ENCODE measurements at regions not wholly inside any gene's neighbourhood (a gene's known extent, or its start where the extent isn't known, plus 50 kb on each side); places are given as distances from the start of the nearest gene placed in this dataset.

DNA sequence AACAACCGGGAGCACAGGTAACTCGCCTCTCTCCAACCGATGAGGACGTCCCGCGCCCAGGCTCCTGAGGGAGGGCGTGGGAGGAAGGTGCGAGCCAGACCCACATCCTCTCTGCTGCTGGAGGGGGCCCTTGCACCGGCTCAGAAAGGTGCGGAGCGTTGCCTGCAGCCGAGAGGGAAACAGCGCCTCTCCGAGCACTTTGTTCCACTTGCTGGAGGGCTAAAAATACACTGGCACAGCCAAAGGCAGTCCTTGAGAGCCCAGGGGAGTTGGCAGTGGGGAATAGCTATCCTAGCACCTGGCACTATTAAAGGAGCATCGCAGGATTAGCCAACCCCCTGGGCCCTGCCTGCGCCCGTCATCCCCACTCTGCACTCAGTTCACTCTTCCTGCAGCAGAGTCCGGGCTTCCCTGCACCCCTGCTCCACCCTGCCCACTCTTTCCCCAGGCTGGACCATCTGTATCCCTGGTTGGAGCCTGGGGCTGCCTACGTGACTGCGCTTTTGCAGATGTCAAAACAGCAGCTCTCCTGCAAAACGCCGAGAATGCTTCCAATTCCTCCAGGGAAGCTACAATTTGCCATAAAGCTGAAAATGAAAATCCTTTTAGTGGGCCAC lies 108.9 kb downstream of the SNX5 start:
- peaks cover 53% of the 10 kb centered on the region for H3K4me1 ChIP-seq (ENCODE audit: control insufficient read depth, insufficient read depth, low read length)
- no peak overlapping the region for H3K4me3 ChIP-seq (ENCODE audit: low read length)
- H3K9me3 ChIP-seq (ENCODE audit: control insufficient read depth, insufficient read depth, low read length), result no peaks in the 10 kb centered on the region
- TF ChIP-seq, protein P1, sequence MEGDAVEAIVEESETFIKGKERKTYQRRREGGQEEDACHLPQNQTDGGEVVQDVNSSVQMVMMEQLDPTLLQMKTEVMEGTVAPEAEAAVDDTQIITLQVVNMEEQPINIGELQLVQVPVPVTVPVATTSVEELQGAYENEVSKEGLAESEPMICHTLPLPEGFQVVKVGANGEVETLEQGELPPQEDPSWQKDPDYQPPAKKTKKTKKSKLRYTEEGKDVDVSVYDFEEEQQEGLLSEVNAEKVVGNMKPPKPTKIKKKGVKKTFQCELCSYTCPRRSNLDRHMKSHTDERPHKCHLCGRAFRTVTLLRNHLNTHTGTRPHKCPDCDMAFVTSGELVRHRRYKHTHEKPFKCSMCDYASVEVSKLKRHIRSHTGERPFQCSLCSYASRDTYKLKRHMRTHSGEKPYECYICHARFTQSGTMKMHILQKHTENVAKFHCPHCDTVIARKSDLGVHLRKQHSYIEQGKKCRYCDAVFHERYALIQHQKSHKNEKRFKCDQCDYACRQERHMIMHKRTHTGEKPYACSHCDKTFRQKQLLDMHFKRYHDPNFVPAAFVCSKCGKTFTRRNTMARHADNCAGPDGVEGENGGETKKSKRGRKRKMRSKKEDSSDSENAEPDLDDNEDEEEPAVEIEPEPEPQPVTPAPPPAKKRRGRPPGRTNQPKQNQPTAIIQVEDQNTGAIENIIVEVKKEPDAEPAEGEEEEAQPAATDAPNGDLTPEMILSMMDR (IDR thresholded peaks at IDR 0.05), result no peak
- H3K36me3 ChIP-seq (ENCODE audit: control insufficient read depth, insufficient read depth, low read length), result no peaks in the 10 kb centered on the region
- Mint-ChIP-seq H3K27me3 (ENCODE audit: low read depth in 2 of 2) (peaks cover 5 to 18% of the 10 kb centered on the region in 2 donors), H3K4me1 (peaks cover 45 to 61% of the 10 kb centered on the region in 2 donors), H3K27ac (peak overlapping the region in 1 of 2 donors; percentile 77), H3K9me3 (no peaks in the 10 kb centered on the region), H3K36me3 (no peaks in the 10 kb centered on the region), H3K4me3 (peak overlapping the region; percentile 70)
- intact Hi-C loops (cut with micrococcal nuclease), result loop anchor here (5.0 kb wide), 1 partner anchor 177 kb away; the partner anchor contains the start of gene RRBP1
- H3K27me3 ChIP-seq (ENCODE audit: control insufficient read depth, insufficient read depth, low read length), result no peaks in the 10 kb centered on the region
- peak; percentile 35 to 54 for DNase-seq
- WGBS (ENCODE audit: insufficient coverage), result 24% methylated on average over 22 of the region's 22 CpGs
- peak overlapping the region; percentile 43 for H3K27ac ChIP-seq (ENCODE audit: low read length)
- ATAC-seq, result peak; percentile 69 to 83 (median 80)

DNA sequence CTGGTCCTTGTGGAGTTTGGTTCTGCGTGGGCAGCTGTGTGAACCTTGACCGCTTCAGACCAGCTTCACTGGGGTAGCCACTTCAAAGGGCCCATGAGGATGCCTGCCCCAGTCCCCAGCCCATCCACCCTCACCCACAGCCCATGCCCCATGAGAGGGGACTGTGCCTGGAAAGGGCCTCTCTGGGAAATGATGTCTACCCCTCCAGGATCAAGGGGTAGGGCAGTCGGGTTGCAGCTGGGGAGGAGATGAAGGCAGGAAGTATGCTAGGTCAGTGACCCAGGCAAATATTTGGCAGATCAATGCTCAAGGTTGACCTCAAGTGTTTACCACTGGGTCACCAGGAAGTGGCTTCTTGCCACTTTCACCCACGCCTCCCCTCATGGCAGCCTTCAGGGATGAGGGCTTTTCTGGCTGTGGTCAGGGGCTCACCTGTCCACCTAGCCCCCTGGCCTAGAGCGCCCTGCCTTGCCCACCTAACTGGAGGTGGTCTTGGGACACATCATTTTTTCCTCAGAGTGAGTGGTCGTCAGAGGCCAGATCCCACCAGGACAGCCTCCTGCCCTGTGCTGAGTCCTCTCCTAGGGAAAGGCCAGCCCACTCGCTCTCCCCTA lies 109.5 kb downstream of the SNX5 start:
- DNase-seq, result peak; percentile 12 to 23
- no peaks in the 10 kb centered on the region for H3K9me3 Mint-ChIP-seq
- H3K36me3 Mint-ChIP-seq, result no peaks in the 10 kb centered on the region
- Histone ChIP-seq H3K27me3 (ENCODE audit: control insufficient read depth, insufficient read depth, low read length) (no peaks in the 10 kb centered on the region), H3K27ac (ENCODE audit: low read length) (peak overlapping the region; percentile 43), H3K4me1 (ENCODE audit: control insufficient read depth, insufficient read depth, low read length) (peaks cover 57% of the 10 kb centered on the region), H3K36me3 (ENCODE audit: control insufficient read depth, insufficient read depth, low read length) (no peaks in the 10 kb centered on the region), H3K4me3 (ENCODE audit: low read length) (no peak overlapping the region), H3K9me3 (ENCODE audit: control insufficient read depth, insufficient read depth, low read length) (no peaks in the 10 kb centered on the region)
- H3K27me3 Mint-ChIP-seq (ENCODE audit: low read depth in 2 of 2), result peaks cover 5 to 18% of the 10 kb centered on the region in 2 donors
- WGBS (ENCODE audit: insufficient coverage), result 18% methylated on average over 6 of the region's 7 CpGs
- TF ChIP-seq, protein P1 (IDR thresholded peaks at IDR 0.05), result no peak
- H3K27ac Mint-ChIP-seq, result peak overlapping the region in 1 of 2 donors; percentile 77
- peaks cover 45 to 61% of the 10 kb centered on the region in 2 donors for H3K4me1 Mint-ChIP-seq
- H3K4me3 Mint-ChIP-seq, result peak overlapping the region; percentile 70
- peak; percentile 47 to 71 (median 61) for ATAC-seq
- intact Hi-C loops (cut with micrococcal nuclease), result loop anchor here (5.0 kb wide), 1 partner anchor 177 kb away; the partner anchor contains the start of gene RRBP1

DNA sequence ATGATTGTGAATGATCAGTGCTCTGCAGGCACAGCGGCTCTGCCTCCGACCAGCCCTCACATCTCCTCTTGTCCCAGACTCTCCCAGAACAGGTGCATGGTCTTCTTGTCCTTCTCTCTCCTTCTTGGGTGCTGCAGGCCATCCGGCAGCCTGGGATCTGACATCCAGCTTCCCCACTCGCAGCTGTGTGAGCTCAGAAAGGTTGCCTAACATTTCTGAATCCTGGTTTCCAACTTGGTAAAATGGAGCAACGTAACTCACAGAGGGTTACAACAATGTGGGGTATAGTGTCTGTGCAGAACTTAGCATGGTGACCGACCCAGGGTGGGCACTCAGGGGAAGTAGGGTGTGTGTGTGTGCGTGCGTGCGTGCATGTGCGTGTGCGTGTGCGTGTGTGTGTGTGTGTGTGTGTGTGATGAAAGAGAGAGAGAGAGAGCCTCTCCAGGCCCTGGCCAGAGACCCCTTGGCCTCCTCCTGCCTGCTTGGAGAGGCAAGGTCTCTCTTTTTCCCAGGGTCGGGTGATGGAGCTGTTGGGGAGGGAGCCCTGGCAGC lies 110.1 kb downstream of the SNX5 start:
- 86% methylated on average over 13 of the region's 13 CpGs for WGBS (ENCODE audit: insufficient coverage)
- peaks cover 57% of the 10 kb centered on the region for H3K4me1 ChIP-seq (ENCODE audit: control insufficient read depth, insufficient read depth, low read length)
- H3K4me1 Mint-ChIP-seq, result peaks cover 45 to 61% of the 10 kb centered on the region in 2 donors
- H3K27ac ChIP-seq (ENCODE audit: low read length), result no peak overlapping the region
- no peak for DNase-seq
- no peaks in the 10 kb centered on the region for H3K27me3 ChIP-seq (ENCODE audit: control insufficient read depth, insufficient read depth, low read length)
- peak overlapping the region; percentile 14 for H3K4me3 Mint-ChIP-seq
- H3K27me3 Mint-ChIP-seq (ENCODE audit: low read depth in 2 of 2), result peaks cover 5 to 18% of the 10 kb centered on the region in 2 donors
- no peak overlapping the region for H3K4me3 ChIP-seq (ENCODE audit: low read length)
- no peaks in the 10 kb centered on the region for H3K36me3 ChIP-seq (ENCODE audit: control insufficient read depth, insufficient read depth, low read length)
- no peaks in the 10 kb centered on the region for H3K9me3 Mint-ChIP-seq
- H3K9me3 ChIP-seq (ENCODE audit: control insufficient read depth, insufficient read depth, low read length), result no peaks in the 10 kb centered on the region
- intact Hi-C loops (cut with micrococcal nuclease), result loop anchor here (5.0 kb wide), 1 partner anchor 176 kb away; the partner anchor contains the start of gene RRBP1
- TF ChIP-seq, protein P1 (IDR thresholded peaks at IDR 0.05), result no peak
- no peaks in the 10 kb centered on the region for H3K36me3 Mint-ChIP-seq
- ATAC-seq, result no peak
- H3K27ac Mint-ChIP-seq, result peak overlapping the region in 1 of 2 donors; percentile 77
